ENCODE measurements at regions not wholly inside any gene's neighbourhood (a gene's known extent, or its start where the extent isn't known, plus 50 kb on each side); places are given as distances from the start of the nearest gene placed in this dataset.

DNA sequence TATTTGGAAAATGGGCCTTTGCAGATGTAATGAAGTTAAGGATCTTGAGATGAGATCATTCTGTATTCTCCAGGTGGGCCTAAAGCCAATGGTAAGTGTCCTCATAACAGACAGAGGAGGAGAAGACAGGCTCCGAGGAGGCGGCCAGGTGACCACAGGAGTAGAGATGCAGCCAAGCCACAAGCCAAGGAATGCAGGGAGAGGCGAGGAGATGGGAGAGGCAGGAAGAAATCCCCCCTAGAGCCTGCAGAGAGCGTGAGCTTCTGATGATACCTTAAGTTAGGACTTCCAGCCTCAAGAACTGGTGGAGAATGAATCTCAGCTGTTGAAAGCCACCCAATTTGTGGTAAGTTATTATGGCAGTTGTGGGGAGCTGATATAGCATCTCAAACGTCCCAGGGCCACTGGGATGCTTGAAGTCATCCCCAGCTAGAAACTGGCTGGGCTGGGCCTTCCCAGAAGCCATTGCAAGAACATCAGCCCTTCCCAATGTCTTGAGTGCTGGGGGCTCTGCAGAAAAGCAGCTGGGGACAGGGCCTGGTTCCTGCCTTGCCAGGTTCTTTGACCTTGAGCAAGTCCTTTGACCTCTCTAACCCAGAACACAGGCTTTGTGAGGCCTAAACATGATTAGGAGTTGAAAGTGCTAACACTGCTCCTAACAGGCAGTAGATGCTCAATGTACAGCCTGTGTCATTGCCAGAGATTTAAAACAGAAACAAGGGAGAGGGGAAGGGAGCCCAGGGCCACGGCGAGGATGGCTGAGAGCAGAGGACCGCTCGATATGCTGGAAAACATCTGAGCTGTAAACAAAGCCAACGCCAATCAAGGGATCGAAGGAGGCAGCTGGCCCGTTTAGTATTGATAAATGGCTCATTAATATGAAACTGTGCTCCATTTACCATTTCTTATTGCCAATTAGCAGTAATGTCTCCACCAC lies 632.3 kb downstream of the TBC1D22A start:
- DNase-seq (ENCODE audit: low spot score) = no peak

DNA sequence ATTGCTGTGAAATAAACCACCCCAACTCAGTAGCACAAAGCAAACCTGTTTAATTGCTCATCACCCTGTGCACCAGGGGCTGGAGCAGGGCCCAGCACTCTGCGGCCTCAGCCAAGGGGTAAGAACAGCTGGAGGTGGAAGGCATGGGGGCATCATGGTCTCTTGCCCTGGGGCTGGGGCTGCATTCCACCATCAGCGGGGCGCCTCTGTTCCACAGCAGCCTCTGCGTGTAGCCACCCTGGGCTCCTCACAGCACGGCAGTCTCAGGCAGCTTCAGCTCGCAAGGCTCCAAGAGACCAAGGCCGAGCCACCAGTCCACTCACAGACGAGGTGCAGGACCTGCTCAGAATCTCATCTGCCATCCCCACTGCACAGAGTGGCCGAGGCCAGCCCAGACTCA lies 630.7 kb downstream of the TBC1D22A start:
- no peak for DNase-seq (ENCODE audit: low spot score)

DNA sequence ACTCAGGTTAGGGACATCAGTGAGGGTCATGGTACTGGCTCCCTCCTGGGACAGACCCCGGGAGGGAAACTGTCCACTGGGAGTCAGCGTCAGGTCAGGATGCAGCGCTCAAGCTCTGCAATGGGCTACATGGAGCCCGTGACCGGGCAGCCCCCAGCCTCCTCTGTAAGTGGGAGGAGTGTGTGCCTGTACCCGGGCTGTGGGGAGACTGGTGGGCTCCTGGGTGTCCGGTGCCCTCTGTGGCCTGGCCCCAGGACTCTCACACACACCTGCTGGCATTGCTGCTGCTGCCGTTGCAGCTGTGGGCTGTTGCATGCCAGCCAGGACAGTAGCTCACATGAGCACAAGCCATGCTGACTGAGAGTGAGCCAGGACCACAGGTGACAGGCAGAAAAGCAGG lies 630.3 kb downstream of the TBC1D22A start:
- no peak for DNase-seq (ENCODE audit: low spot score)

DNA sequence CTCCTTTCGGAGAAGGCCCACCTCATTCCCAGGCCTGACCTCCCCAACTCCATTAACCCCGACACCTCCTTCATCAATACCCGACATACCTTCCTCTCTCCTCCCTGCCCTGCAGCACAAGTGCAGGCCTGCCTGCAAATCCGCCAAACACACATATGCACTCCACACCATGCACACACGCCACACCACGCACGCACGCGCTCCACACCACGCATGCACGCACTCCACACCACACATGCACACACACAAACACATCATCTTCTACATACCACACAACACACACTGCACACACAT lies 629.6 kb downstream of the TBC1D22A start:
- no peak for DNase-seq (ENCODE audit: low spot score)

DNA sequence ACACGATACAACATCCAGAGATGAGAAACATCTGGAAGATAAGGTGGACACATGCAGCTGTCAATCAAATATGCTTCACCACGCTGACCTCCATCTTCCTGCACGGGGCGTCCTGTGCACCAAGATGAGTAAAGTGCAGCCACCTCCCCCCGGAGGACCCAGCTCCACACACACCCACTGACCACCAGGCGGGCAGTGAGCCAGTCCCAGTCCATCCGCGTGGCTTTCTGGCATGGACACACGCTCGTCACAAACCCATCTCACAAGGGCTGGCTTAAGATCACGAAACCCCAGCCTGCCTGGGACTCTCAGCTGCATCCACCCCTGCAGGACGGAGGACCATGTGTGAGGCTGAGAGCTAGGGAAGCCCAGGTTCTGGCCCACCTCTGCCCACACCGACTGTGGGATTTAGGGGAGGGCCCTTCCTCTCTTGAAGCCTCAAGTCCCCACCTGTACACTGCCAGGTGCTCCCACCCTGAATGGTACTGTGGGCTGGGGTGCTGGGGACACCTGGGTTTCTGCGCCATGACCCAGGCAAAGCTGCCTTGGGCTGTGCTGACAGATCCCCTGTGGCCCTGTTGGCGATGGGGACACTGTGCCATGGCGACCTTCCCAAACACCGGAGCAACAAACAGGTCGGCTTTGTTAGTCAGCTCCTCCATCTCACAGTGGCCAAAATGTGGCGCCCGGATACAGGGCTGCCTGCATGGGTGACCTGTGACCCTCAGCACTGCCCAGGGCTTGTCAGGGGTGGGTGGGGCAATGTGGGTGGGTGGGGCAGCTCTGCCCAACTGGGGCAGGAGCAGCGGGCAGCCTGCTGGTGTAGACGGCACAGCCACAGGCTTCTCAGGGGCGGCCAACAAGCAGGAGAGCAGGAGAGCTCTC lies 629.0 kb downstream of the TBC1D22A start:
- DNase-seq (ENCODE audit: low spot score) = no peak

DNA sequence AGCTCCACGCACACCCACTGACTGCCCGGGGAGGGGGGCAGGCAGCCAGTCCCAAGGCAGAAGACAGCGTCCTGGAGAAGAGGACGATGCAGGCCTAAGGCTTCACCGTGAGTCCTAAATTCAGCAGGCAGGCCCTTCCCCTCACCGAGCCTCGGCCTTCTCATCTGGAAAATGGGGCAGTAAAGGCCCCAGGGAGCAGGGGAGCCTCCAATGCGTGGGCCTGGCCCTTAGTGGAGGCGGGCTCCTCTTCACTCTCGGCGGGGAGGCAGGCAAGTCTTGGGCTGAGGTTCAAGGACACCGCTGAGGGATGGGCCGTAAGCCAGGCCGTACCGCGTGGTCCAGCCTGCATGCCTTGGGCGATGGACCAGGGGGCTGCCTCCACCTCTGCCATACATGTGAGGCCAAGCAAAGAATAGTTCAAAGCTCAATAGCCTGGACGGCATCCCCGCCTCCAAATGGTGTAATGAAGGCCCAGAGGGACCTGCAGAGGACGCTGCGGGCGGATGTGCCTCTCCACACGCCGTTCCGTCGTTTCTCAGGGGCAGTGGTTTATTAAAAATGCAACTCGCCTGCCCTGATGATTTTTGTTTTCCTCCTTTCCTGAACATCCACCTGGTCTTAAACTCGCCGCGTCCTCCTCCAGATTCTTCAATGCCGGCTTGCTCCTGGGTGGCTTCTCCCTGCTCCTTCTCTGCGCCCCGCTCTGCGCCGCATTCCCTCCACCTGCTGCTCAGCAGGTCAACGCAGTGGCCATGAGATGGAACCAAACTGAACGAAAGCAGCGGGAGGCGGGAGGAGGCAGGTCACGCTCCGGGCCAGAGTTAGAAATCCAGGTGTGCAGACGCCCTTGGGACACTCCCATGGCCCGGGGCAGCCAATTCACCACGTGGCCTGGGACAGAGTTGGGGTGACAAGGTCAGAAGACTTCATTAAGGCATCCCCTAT lies 627.8 kb downstream of the TBC1D22A start:
- no peak for DNase-seq (ENCODE audit: low spot score)

DNA sequence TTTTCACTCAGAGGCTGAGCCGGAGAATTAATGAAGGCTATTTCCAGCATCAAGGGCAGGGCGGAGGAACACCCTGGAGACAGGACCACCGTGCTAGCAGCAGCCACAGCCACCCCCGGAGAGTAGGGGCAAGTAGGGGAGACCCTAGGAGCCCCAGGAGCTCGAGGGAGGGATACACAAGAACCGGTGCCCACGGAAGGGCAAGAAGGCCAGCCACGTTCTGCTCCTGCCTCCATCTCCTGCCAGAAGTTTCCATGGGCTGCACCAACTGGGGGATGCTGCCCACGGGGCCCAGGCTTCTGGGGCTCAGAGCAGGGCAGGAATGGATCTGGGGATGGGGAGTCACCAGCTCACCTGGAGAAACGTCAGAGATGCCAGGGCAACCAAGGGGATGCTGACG lies 626.8 kb downstream of the TBC1D22A start:
- DNase-seq (ENCODE audit: low spot score) = no peak

DNA sequence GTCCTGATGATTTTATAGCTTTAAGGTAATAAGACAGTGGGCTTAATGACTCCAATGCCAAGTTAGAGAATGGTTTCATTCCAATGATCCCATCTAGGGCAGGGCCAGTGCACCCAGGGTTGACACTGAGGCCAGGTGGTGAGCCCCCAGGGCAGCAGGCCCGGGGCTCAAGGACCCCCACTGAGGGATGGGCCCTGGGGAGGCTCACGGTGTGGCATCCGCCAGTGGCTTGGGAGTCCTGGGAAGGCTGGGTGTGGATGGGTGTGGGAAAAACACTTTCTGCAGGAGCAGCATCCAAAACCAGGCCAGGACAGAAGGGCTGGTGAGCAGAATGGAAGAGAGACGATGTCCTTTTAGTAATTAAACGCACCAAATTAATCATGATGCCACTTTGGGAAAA lies 626.3 kb downstream of the TBC1D22A start:
- no peak for DNase-seq (ENCODE audit: low spot score)

DNA sequence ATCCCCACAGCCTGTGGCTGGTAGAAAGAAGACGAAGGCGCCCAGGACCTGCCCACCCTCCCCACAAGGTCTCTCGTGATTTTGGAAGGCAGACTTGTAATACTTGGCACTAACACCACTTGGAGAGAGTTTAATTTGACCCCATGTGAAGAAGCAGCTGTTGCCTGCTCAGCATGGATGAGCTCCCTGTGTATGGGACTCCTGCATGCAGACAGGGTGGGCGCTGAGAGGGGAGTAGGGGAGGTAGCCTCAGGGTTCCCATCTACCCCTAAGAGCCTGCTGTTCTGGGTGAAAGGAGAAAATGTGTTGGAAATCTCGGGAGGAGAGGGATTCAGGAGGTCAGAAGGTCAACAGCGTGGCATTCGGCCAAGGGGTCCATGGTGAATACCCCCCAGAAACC lies 625.9 kb downstream of the TBC1D22A start:
- no peak for DNase-seq (ENCODE audit: low spot score)

DNA sequence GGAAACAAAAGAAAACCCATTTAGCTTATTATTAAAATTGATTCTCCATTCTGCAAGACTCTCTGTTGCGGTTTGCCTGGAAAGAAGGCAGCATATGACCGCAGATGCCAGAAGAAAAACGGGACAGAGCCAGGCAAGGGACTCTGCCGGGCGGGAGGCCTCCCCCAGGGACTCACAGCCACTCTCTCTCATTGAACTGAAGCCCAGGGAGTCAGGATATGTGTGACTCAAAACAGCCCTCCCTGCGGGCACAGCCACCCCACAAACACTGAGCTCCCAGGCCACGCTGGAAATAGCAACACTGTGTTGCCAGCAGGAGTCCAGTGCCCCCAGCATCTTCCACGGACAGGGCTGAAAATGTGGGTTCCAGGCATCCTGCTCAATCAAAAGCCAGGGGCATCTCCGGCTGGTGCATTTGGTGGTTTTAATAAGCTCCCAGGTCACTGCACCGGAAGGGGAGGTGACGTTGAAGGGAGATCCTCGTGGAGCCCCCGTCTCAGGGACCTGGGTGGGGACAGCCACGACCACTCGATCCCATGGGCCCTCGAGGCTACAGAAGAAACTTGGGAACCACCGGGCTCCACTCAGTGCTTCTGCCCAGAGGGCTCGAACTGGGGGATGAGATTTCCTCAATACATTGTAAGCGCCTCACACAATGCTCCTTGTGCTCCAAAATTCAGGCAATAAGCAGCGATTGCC lies 624.5 kb downstream of the TBC1D22A start:
- no peak for DNase-seq (ENCODE audit: low spot score)

DNA sequence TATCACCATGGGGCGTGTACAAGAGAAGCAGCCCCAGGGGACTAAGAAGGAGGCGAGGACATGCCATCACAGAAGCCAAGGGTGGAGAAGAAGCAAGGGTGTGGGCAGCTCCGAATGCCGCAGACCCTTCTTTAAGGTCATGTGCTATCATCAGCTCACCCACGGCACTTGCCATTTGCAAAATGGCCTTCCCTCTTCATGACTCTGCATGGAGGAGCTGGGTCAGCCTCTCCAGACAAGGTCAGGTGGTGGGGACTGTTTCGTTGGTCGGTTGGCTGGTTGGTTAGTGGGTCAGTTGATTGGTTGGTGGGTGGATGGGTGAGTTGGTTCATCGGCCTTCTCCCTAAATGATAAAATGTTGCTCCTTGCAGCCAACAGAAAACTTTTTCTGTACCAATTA lies 622.5 kb downstream of the TBC1D22A start:
- no peak for DNase-seq (ENCODE audit: low spot score)

DNA sequence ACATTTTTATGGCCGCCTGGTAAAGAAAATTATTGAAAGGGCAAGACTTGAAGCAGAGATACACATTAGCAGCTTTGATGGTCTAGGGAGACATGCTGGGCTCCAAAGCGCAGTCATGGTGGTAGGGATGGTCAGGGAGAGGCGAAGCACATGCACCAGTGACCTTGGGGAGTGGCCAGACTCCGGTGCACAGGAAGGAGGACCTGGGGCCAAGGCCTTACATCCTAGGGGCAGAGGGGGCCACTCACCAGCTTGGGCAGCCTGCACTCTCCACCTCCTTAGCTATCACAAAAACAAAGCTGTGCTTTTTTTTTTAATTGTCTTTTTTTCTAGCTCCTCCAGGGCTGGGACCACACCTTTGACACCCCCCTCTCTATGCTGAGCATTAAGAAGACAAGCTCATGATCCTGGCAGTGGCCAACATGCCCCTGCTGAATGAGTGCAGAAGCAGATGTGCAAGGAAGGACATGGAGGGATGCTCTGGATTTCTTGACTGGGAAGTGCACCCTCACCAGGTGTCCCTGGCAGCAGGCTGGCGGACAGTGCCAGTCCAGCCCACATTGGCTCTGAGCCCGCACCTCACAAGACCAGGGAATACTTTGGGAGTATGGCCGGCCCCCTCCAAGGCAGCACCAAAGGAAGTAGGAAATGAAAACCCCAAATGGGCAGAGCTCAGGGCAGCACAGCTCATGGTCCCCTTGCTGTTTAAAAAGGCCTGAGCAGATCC lies 619.9 kb downstream of the TBC1D22A start:
- no peak for DNase-seq (ENCODE audit: low spot score)

DNA sequence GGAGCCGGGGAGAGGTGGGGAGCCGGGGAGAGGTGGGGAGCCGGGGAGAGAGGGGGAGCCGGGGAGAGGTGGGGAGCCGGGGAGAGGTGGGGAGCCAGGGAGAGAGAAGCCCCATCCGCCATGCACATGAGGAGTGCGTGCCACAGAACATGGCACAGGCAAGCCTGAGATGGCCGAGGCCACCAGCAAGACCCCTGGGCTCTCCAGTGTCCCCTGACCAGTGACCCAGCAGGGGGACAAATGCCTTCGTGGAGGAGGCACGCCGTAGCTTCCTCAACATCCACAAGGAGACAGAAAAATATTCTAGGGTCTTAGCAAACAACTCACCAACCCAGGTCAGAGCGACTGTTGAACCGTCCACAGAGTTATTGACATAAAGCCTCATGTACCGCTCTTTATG lies 618.8 kb downstream of the TBC1D22A start:
- DNase-seq (ENCODE audit: low spot score) = no peak

DNA sequence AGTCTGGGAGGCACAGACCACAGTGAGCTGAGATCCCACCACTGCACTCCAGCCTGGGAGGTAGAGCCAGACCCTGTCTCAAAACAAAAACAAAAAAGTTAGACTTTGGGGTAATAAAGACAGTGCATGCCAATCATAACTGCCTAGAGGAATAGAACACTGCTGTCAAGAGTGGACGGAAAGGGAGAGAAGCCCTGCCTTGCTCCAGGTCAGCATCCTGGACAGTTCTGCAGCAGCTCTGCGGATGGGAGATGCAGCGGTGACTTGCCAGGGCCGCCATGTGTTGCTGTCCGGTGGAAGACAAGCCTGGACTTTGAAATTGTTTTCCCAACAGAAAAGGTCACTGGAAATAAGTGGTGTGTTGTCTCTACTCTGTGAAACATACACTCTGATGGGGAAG lies 618.2 kb downstream of the TBC1D22A start:
- no peak for DNase-seq (ENCODE audit: low spot score)

DNA sequence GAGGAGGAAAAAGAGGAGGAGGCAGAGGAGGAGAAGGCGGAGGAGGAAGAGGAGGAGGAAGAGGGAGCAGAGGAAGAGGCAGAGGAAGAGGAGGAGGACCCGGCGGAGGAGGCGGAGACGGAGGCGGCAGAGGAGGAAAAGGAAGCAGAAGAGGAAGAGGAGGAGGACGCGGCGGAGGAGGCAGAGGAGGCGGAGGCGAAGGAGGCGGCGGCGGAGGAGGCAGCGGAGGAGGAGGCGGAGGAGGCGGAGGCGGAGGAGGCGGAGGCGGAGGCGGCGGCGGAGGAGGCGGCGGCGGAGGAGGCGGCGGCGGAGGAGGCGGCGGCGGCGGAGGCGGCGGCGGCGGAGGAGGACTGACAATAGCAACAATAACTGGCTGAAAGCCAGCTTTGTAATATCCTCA lies 616.6 kb downstream of the TBC1D22A start:
- no peak for DNase-seq (ENCODE audit: low spot score)

DNA sequence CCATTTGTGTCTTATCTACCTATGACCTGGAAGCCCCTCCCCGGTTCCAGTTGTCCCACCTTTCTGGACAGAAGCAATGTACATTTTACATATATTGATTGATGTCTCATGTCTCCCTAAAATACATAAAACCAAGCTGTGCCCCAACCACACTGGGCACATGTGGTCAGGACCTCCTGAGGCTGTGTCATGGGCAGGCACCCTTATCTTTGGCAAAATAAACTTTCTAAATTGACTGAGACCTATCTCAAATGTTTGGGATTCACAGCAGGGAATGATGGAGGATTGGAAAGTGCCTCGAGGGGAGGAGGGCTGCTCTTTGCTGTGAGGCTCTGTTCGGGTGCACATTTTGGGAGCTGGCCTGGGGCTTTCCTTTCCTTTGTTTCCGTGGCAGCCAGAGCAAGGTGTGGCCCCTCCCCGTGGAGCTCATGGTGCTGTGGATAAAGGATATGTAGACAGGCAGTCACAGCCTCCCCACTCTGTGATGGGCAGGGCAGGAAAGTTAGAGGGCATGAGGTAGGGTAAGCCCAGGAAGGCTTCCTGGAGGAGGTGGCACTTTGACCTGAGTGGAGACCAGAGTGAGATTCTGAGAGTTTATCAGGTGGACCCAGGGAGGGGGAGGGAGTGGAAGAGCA lies 615.6 kb downstream of the TBC1D22A start:
- no peak for DNase-seq (ENCODE audit: low spot score)

DNA sequence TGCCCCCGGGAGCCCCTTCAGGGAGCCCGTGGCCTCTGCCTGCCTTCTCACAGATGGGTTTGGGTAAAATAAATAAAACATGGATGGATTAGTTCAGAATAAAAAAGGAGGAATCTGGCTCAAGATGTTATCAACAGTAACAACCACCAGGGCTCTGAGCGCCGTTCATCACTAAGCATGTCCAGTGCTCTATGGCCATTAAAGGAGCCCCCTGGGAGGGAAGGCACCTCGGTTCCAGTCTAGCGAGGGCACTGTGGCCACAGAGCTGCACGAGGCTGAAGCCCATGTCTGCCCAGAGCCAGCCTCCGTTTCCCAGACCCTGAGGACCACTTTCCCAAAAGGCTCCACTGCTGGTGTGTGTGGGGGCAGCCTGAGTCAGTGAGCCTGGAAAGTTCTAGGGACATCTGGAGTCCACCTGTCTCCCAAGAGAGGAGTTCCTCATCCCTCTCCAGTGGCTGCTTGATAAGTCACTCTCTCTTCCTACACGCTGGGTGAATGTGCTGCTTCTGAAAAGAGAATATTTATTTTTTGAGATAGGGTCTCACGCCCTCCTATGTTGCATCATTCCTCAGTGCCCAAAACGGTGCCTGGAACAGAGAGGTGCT lies 614.6 kb downstream of the TBC1D22A start:
- no peak for DNase-seq (ENCODE audit: low spot score)

DNA sequence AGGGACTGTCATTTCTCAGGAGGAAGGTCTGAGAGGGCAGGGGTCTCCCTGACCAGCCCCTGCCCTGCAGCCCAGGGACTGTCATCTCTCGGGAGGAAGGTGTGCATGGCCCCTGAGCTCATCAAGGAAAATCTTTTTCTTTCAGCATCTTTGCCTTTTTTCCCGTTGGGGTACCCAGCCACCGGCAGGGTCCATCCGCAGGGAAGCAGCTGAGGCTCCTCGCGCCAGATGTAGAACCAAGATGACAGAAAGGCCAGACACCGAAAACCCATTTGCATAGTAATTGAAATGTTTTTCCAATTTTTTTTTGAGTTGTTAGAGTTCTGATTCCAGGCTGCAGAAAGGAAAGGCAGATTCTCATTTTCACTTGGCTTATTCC lies 613.9 kb downstream of the TBC1D22A start:
- no peak for DNase-seq (ENCODE audit: low spot score)

DNA sequence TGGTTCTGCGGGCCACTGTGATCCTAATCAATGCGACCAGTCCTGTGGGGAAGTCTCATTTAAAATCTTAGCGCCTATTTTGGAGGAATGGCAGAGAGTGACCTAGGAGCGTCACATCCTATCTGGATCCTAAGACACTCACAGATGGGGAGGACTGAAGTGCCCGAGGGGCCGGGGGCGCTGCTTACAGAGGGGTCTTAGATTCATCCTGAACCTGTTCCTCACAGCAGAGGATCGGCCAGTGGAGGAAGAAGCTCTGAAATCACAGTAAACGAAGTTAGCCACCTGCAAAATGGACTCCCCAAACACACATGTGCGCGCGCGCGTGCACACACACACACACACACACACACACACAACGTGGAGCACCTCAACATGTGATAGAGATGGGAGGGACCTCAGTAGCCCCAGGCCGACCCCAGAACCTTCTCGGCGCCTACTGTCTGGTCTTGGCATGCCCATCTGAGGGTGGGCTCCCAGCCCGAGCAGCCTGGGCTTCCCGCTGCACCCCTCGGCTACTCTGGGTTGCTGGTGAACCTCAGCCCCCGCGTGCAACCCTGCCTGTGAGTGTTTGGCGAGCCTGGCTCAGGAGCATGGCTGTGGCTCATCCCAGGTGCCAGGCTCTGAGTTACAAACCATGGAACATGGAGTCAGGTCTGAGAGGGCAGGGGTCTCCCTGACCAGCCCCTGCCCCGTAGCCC lies 613.3 kb downstream of the TBC1D22A start:
- no peak for DNase-seq (ENCODE audit: low spot score)
